ENCODE measurements at regions not wholly inside any gene's neighbourhood (a gene's known extent, or its start where the extent isn't known, plus 50 kb on each side); places are given as distances from the start of the nearest gene placed in this dataset.

GRCh38 chr11:116384407-116384806 is 388.4 kb downstream of the BUD13 start:
- TF ChIP-seq POU6F1 (CRISPR knock-in tag; IDR thresholded peaks at IDR 0.05; ENCODE audit: borderline replicate concordance, low read depth) (no peak), TCF4 (CRISPR knock-in tag; IDR thresholded peaks at IDR 0.05; ENCODE audit: borderline replicate concordance) (peak; percentile 97), CSRNP3 (CRISPR knock-in tag; IDR thresholded peaks at IDR 0.05) (no peak), TSHZ2 (CRISPR knock-in tag; IDR thresholded peaks at IDR 0.05) (peak; percentile 97), CSDC2 (CRISPR knock-in tag; IDR thresholded peaks at IDR 0.05) (no peak), ESRRG (CRISPR knock-in tag; IDR thresholded peaks at IDR 0.05) (0 out of 2 replicates have a peak, but pooled peaks have one; percentile 34), ARNTL (CRISPR knock-in tag; IDR thresholded peaks at IDR 0.05; ENCODE audit: borderline replicate concordance, low read depth) (no peak), TOX (CRISPR knock-in tag; IDR thresholded peaks at IDR 0.05; ENCODE audit: borderline replicate concordance) (no peak), ZNF70 (CRISPR knock-in tag; IDR thresholded peaks at IDR 0.05) (0 out of 2 replicates have a peak, but pooled peaks have one; percentile 29), PPARA (CRISPR knock-in tag; IDR thresholded peaks at IDR 0.05; ENCODE audit: borderline replicate concordance) (no peak), GLIS3 (CRISPR knock-in tag; IDR thresholded peaks at IDR 0.05) (0 out of 2 replicates have a peak, but pooled peaks have one; percentile 60)
- ATAC-seq: peak; percentile 51; the same call in 1 of the 3 replicates

- TF ChIP-seq ZNF8 (CRISPR knock-in tag; IDR thresholded peaks at IDR 0.05): no peak
- TF ChIP-seq BACH2 (CRISPR knock-in tag; IDR thresholded peaks at IDR 0.05; ENCODE audit: borderline replicate concordance): no peak
- ATAC-seq: no peak
Observed at GRCh38 chr11:116379185-116379828, 393.5 kb downstream of the BUD13 start.

- no peak for ATAC-seq
- TF ChIP-seq ZFP30 (CRISPR knock-in tag; IDR thresholded peaks at IDR 0.05) (no peak), BACH2 (CRISPR knock-in tag; IDR thresholded peaks at IDR 0.05; ENCODE audit: borderline replicate concordance) (no peak), ZC3H10 (CRISPR knock-in tag; IDR thresholded peaks at IDR 0.05) (no peak), PPARA (CRISPR knock-in tag; IDR thresholded peaks at IDR 0.05; ENCODE audit: borderline replicate concordance) (no peak), PATZ1 (CRISPR knock-in tag; IDR thresholded peaks at IDR 0.05; ENCODE audit: borderline replicate concordance) (no peak), ZNF8 (CRISPR knock-in tag; IDR thresholded peaks at IDR 0.05) (no peak), ISL1 (CRISPR knock-in tag; IDR thresholded peaks at IDR 0.05) (no peak), POU6F1 (CRISPR knock-in tag; IDR thresholded peaks at IDR 0.05; ENCODE audit: borderline replicate concordance, low read depth) (no peak), CREB5 (CRISPR knock-in tag; IDR thresholded peaks at IDR 0.05; ENCODE audit: low read depth) (no peak), ARNTL (CRISPR knock-in tag; IDR thresholded peaks at IDR 0.05; ENCODE audit: borderline replicate concordance, low read depth) (no peak), ZFP3 (CRISPR knock-in tag; IDR thresholded peaks at IDR 0.05) (no peak), RARB (CRISPR knock-in tag; IDR thresholded peaks at IDR 0.05) (no peak), TOX (CRISPR knock-in tag; IDR thresholded peaks at IDR 0.05; ENCODE audit: borderline replicate concordance) (no peak), TCF4 (CRISPR knock-in tag; IDR thresholded peaks at IDR 0.05; ENCODE audit: borderline replicate concordance) (no peak), SNAI2 (CRISPR knock-in tag; IDR thresholded peaks at IDR 0.05) (no peak), ESRRG (CRISPR knock-in tag; IDR thresholded peaks at IDR 0.05) (no peak), ZNF565 (CRISPR knock-in tag; conservative IDR thresholded peaks at IDR 0.05; ENCODE audit: low read depth) (no peak)
Observed at GRCh38 chr11:116376547-116376946, 396.2 kb downstream of the BUD13 start.
